ENCODE measurements at regions not wholly inside any gene's neighbourhood (a gene's known extent, or its start where the extent isn't known, plus 50 kb on each side); places are given as distances from the start of the nearest gene placed in this dataset.
"Not testable (repeated sequence)": the region's sequence is repeated elsewhere in the genome, so short reads cannot be mapped to it uniquely, and the experiment has no call there.

- no peak for DNase-seq
These were observed 231.6 kb upstream of the MYLIP start for GRCh38 chr6:15897063-15897876.

- no peak for DNase-seq
These were observed 232.3 kb upstream of the DTNBP1 start for GRCh38 chr6:15894973-15895725.

DNA sequence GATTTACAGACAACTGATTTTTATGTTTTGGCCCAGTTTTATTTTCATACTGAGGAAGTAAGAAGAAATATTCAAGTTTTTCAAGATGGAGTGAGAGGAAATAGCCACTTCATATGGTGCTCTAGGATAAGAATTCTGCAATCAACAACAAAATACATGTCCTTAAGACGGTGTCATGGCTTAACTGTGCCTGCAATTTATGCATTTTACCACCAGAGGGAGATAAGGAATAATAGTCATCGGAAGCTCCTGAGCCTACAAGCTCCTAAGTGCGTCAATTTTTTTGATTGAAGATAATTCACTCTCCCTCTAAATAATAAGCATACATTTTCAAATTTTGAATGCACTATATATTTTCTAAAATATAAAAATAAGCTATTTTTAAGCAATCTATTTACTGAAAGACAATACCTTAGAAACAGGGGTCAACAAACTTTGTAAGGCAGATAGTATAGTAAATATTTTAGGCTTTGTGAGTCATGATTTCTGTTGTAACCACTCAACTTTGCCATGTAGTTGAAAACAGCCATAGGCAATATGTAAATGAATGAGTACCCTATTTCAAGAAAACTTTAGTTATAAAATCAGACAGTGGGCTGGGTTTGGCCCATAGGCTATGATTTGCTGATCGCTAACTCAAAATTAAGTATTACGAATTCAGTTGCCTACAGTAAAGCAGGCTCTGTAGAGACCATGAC is 230.9 kb upstream of the DTNBP1 start:
- DNase-seq = no peak

- DNase-seq = no peak
These were observed 229.5 kb upstream of the DTNBP1 start for GRCh38 chr6:15892369-15892768.

GRCh38 chr6:15888798-15889772 is 226.3 kb upstream of the DTNBP1 start:
- no peak for DNase-seq

GRCh38 chr6:15887491-15888461 is 224.9 kb upstream of the DTNBP1 start:
- no peak for DNase-seq

DNA sequence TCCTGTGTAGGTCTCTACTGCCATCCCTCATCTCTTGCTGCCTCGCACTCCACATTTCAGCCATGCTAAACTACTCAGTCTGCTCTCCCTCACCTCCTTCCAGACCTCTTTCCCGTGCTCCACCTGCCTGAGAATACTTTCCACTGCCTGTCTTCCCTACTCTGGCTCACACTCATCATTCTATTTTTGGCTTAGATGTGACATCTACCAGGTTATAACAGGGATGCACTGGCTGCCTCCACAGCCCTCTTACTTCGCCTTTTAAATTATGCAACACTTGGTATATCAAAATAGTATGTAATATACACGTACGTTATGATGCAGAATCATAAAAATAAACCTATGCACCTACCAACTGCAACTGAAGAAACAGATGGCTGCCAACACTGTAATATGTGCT is 222.8 kb upstream of the DTNBP1 start:
- DNase-seq = no peak

- DNase-seq = not testable (repeated sequence)
These were observed 220.8 kb upstream of the DTNBP1 start for GRCh38 chr6:15883593-15883992.

GRCh38 chr6:15882915-15883314 is 220.1 kb upstream of the DTNBP1 start:
- no peak for DNase-seq

- no peak for DNase-seq
These were observed 219.5 kb upstream of the DTNBP1 start for GRCh38 chr6:15882345-15882744.

DNA sequence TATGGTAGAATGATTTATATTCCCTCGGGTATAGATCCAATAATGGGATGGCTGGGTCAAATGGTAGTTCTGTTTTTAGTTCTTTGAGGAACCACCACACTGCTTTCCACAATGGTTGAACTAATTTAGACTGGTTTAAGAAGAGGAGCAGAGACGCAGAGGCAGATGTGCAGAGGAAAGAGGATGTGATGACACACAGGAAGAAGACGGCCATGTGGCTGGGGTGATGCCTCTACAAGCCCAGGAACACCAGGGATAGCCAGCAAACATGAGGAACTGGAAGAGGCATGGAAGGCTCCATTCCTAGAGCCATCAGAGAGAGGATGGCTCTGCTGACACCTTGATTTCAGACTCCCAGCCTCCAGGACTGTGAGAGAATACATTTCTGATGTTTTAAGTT is 218.3 kb upstream of the DTNBP1 start:
- no peak for DNase-seq

GRCh38 chr6:15880262-15880973 is 217.6 kb upstream of the DTNBP1 start:
- no peak for DNase-seq

GRCh38 chr6:15879371-15880261 is 216.8 kb upstream of the DTNBP1 start:
- DNase-seq = peak; percentile 87

GRCh38 chr6:15877231-15877630 is 214.4 kb upstream of the DTNBP1 start:
- DNase-seq = no peak

- no peak for DNase-seq
These were observed 213.6 kb upstream of the DTNBP1 start for GRCh38 chr6:15876406-15876805.

DNA sequence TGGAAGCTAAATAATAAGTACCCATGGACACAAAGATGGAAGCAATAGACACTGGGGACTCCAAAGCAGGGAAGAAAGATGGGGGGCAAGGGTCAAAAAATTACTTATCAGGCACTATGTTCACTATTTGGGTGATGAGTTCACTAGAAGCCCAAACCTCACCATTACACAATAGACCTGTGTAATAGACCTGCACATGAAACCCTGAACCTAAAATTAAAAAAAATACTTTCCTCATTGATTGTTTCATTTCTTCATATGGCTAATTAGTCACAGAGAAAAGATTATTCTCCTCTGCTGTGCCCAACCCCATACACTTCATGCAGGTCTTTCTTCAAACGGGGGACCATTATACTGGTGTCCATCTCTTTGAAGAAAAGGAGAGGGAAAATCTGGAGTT is 213.0 kb upstream of the DTNBP1 start:
- DNase-seq = no peak

GRCh38 chr6:15874821-15875220 is 212.0 kb upstream of the DTNBP1 start:
- DNase-seq = no peak

DNA sequence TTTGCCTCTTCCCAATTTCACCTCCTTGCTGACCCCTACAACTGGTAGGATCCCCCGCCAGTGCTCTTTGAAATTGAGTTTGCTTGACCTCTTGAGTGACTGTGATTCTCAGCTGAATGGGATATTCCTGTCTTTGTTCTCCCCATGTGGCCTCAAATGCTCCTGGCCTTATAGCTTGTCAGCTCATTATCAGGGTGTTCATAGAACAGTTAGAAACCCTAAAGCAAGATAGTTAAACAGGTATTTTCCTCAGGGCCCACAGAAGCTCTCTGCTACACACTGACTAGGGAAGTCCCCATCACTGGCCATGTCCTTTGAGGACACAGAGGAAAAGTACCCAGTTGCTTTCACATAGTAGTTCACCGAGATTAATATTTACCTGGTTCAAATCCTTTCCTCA is 211.5 kb upstream of the DTNBP1 start:
- DNase-seq = no peak
